Stimulated activated naive CD4-positive, alpha-beta T cell treated with Interleukin-2 at 50 U/mL for 16 hours (primary cell): ENCODE measurements at regions not wholly inside any gene's neighbourhood (a gene's known extent, or its start where the extent isn't known, plus 50 kb on each side); places are given as distances from the start of the nearest gene placed in this dataset.
"Not testable (repeated sequence)": the region's sequence is repeated elsewhere in the genome, so short reads cannot be mapped to it uniquely, and the experiment has no call there.

Experiments
- DNase-seq: peaks from one replicate; lab custom pipeline; 2025; lab: John Stamatoyannopoulos, UW

GRCh38 chr21:31531967-31532366 lies 127.5 kb upstream of the SOD1 start:
- no peak for DNase-seq

- DNase-seq, result no peak
Measured at GRCh38 chr21:31530897-31531705, 128.4 kb upstream of the SOD1 start.

GRCh38 chr21:31530364-31530763 lies 129.1 kb upstream of the SOD1 start:
- DNase-seq, result no peak

GRCh38 chr21:31529406-31529805 lies 130.1 kb upstream of the SOD1 start:
- DNase-seq, result no peak

- no peak for DNase-seq
Measured at GRCh38 chr21:31526040-31526439, 133.5 kb upstream of the SOD1 start.

GRCh38 chr21:31524140-31524539 lies 135.4 kb upstream of the SOD1 start:
- no peak for DNase-seq

GRCh38 chr21:31521515-31521914 lies 138.0 kb upstream of the SOD1 start:
- DNase-seq, result no peak

GRCh38 chr21:31520561-31521098 lies 138.9 kb upstream of the SOD1 start:
- DNase-seq, result no peak

- no peak for DNase-seq
Measured at GRCh38 chr21:31518580-31518979, 140.9 kb upstream of the SOD1 start.

- no peak for DNase-seq
Measured at GRCh38 chr21:31517664-31518414, 141.7 kb upstream of the SOD1 start.

GRCh38 chr21:31515253-31515652 lies 144.2 kb upstream of the SOD1 start:
- no peak for DNase-seq

GRCh38 chr21:31514598-31514997 lies 144.9 kb upstream of the SOD1 start:
- DNase-seq, result no peak

- DNase-seq, result not testable (repeated sequence)
Measured at GRCh38 chr21:31513541-31513940, 146.0 kb upstream of the SOD1 start.

- DNase-seq, result not testable (repeated sequence)
Measured at GRCh38 chr21:31511999-31512398, 147.5 kb upstream of the SOD1 start.

GRCh38 chr21:31511258-31511657 lies 148.2 kb upstream of the SOD1 start:
- DNase-seq, result no peak

GRCh38 chr21:31509194-31510017 lies 150.1 kb upstream of the SOD1 start:
- peak; percentile 81 for DNase-seq

- DNase-seq, result no peak
Measured at GRCh38 chr21:31505975-31506374, 153.5 kb upstream of the SOD1 start.

GRCh38 chr21:31503939-31504338 lies 155.6 kb upstream of the SOD1 start:
- DNase-seq, result no peak

- DNase-seq, result no peak
Measured at GRCh38 chr21:31503467-31503866, 156.0 kb upstream of the SOD1 start.

GRCh38 chr21:31502537-31503143 lies 156.9 kb upstream of the SOD1 start:
- no peak for DNase-seq

- DNase-seq, result no peak
Measured at GRCh38 chr21:31501926-31502325, 157.6 kb upstream of the SOD1 start.

- DNase-seq, result no peak
Measured at GRCh38 chr21:31500982-31501381, 156.9 kb upstream of the TIAM1 start.
